ENCODE measurements at regions not wholly inside any gene's neighbourhood (a gene's known extent, or its start where the extent isn't known, plus 50 kb on each side); places are given as distances from the start of the nearest gene placed in this dataset.
"Not testable (repeated sequence)": the region's sequence is repeated elsewhere in the genome, so short reads cannot be mapped to it uniquely, and the experiment has no call there.

DNA sequence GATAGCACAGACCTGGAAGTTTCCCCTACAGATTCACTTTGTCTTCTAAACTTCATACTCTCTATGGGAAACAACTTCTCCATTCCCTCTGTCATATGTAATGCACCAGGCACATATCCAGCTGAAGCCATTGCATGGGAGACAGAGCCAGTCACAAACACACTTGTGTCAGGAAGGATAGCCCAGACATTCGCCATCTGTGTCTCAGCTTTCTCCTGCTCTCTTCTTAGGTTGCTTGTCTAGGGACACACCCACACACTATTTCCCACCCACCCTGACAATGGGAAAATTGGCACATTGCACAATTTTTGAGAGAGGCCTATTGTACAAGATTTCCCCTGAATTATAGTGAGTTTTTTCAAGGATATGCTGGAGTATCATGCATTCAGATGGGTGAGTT is 158.4 kb upstream of the MPDZ start:
- POLR2A ChIA-PET = no interaction called here
- CTCF ChIA-PET = interaction anchor here (0.8 to 1.5 kb wide), 3 partner anchors 10 to 916 kb away, joined by 4 read pairs; no protein-coding TSS in a partner anchor
- no peak for DNase-seq (ENCODE audit: low read depth, low spot score)

DNA sequence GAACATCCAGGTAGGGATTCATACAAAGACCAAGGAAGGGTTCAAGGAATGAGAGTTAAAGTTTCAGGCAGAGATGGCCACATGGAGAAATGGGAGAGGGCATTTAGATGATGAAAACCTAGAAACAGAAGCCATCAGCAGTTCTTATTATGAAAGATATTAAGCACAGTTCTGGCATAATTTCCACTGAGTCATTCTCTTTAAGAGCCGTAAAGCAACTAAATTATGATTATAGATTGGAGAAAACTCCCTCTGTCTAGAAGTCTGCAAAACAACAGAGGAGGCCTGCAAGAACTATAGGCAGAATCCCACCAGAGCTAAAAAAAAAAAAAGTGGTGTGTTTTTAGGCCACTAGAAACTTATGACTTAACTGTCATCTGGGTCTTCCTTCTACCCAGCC is 157.1 kb upstream of the MPDZ start:
- CTCF ChIA-PET = interaction anchor here (0.8 to 1.5 kb wide), 3 partner anchors 10 to 917 kb away, joined by 3 to 4 read pairs (median 4); no protein-coding TSS in a partner anchor
- POLR2A ChIA-PET = no interaction called here
- H3K4me3 ChIP-seq (ENCODE audit: low read depth, low read length) = no peak overlapping the region
- no peak for DNase-seq (ENCODE audit: low read depth, low spot score)
- TF ChIP-seq, protein P1, sequence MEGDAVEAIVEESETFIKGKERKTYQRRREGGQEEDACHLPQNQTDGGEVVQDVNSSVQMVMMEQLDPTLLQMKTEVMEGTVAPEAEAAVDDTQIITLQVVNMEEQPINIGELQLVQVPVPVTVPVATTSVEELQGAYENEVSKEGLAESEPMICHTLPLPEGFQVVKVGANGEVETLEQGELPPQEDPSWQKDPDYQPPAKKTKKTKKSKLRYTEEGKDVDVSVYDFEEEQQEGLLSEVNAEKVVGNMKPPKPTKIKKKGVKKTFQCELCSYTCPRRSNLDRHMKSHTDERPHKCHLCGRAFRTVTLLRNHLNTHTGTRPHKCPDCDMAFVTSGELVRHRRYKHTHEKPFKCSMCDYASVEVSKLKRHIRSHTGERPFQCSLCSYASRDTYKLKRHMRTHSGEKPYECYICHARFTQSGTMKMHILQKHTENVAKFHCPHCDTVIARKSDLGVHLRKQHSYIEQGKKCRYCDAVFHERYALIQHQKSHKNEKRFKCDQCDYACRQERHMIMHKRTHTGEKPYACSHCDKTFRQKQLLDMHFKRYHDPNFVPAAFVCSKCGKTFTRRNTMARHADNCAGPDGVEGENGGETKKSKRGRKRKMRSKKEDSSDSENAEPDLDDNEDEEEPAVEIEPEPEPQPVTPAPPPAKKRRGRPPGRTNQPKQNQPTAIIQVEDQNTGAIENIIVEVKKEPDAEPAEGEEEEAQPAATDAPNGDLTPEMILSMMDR (IDR thresholded peaks at IDR 0.05; ENCODE audit: insufficient read depth, low read length, missing control alignments) = no peak

More for the DNA sequence above, 158.4 kb upstream of the MPDZ start:
- TF ChIP-seq, protein P1 (IDR thresholded peaks at IDR 0.05; ENCODE audit: insufficient read depth, low read length, missing control alignments) = no peak
- no peak overlapping the region for H3K4me3 ChIP-seq (ENCODE audit: low read depth, low read length)

DNA sequence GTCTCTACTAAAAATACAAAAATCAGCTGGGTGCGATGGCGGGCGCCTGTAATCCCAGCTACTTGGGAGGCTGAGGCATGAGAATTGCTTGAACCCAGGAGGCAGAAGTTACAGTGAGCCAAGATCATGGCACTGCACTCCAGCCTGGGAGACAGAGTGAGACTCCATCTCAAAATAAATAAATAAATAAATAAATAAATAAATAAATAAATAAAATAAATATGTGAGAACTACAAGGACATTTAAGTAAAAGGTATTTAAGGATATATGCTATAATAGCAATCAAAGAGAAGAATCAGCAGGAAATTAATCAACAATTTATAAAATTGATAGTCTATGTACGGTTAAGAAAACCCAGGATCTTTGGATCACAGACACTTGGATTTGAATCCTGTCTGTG is 154.0 kb upstream of the MPDZ start:
- CTCF ChIA-PET; POLR2A ChIA-PET; H3K4me3 ChIP-seq (ENCODE audit: low read depth, low read length); DNase-seq (ENCODE audit: low read depth, low spot score): not testable (repeated sequence)

DNA sequence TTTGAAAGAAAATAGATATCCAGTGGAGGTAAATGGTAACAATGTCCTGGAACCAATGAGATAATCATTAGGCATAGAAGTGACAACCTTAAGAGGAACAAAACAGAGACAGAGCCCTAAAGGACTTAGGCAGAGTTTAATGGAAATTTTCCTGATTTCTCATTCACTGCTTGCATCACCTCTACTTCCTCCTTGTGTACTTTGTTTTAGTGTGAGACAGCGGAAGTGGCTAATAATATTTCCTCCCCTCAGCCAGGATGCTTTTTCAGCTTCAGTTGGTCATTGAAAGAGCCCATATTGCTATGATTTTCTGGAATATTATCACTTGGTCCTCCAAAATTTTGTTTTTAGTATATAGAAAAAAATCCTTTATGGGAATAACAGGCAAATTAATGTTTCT is 153.4 kb upstream of the MPDZ start:
- POLR2A ChIA-PET = no interaction called here
- no peak for DNase-seq (ENCODE audit: low read depth, low spot score)
- CTCF ChIA-PET = no interaction called here
- TF ChIP-seq, protein P1 (IDR thresholded peaks at IDR 0.05; ENCODE audit: insufficient read depth, low read length, missing control alignments) = no peak
- no peak overlapping the region for H3K4me3 ChIP-seq (ENCODE audit: low read depth, low read length)

DNA sequence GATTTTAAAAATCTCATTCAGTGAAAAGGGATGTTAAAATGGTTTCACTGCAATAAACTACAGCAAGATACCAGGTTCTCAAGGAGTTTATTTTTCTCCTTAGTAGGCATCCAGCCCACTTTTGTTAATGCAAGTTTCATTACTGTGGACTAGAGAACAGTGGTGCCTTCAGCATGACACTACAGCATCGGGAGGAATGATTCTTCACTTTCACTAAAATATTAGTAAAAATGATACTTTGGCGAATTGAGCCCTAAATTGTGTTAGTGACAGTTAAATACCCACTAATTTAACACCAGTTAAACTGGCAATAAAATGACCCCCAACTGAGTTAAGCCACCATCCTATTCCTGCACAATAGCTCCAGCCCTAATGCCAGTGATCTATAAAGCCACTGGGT is 152.2 kb upstream of the MPDZ start:
- POLR2A ChIA-PET = no interaction called here
- CTCF ChIA-PET = no interaction called here
- no peak overlapping the region for H3K4me3 ChIP-seq (ENCODE audit: low read depth, low read length)
- TF ChIP-seq, protein P1 (IDR thresholded peaks at IDR 0.05; ENCODE audit: insufficient read depth, low read length, missing control alignments) = no peak
- DNase-seq (ENCODE audit: low read depth, low spot score) = no peak

DNA sequence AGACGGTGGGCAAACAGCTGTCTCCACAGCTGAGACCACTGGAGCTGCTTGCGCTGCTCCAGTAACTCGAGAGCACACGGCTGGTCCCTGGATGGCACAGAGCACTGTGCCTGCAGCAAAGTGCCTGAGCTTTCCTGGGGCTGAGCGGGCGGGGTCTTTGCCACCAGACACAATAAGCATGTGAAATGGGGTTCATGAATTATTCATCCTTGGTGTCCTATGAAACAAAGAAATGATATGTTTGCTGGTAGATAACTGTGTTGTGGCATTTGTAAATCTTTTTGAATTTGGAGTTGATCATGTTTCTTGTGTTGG is 151.7 kb upstream of the MPDZ start:
- no peak overlapping the region for H3K4me3 ChIP-seq (ENCODE audit: low read depth, low read length)
- POLR2A ChIA-PET = no interaction called here
- CTCF ChIA-PET = no interaction called here
- TF ChIP-seq, protein P1 (IDR thresholded peaks at IDR 0.05; ENCODE audit: insufficient read depth, low read length, missing control alignments) = no peak
- no peak for DNase-seq (ENCODE audit: low read depth, low spot score)

DNA sequence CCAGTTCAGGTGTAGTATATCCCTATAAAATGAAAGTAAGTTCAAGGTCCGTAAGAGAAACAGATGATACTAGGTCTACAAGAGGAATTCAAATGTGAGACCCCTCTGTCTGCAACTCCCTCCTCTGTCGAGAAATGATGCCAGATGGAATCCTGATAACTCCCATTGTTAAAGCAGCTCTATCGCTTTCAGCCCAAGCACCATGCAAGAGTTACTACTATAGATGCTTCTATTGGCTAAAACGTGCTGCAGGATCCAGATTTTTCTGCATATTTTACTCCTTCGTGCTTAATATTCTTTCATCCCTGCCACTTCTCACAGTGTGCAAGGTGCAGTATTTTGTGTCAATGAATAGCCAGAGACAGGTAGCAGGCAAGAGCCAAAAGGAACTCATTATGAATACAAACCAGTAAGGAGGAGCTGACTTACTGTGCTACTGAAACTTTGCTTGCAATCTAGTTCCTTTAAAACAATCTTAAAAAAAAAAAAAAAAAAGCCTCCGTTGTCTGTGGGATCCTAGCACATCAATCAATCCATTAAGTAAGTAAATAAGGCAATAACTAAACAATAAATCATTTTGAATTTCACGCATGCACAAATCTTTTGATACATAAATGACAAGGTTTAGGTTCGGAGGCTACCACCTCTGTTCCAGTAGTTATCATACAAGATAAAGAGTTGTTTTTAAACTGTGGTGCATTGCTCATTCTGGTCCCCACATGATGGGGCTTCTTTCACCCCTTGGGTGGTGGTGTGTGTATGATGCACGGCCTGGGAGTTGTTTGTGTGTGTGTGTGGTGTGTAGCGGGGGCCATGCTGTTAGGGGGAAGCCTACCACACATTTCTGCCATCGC is 151.1 kb upstream of the MPDZ start:
- TF ChIP-seq, protein P1 (IDR thresholded peaks at IDR 0.05; ENCODE audit: insufficient read depth, low read length, missing control alignments) = no peak
- ChIA-PET POLR2A (no interaction called here), CTCF (interaction anchor here (3.6 kb wide), 1 partner anchor 999 kb away, joined by 22 read pairs; no protein-coding TSS in a partner anchor)
- DNase-seq (ENCODE audit: low read depth, low spot score) = no peak
- no peak overlapping the region for H3K4me3 ChIP-seq (ENCODE audit: low read depth, low read length)

Measured in AG04449 (cell line).